Ishikawa (cell line): ENCODE measurements at regions not wholly inside any gene's neighbourhood (a gene's known extent, or its start where the extent isn't known, plus 50 kb on each side); places are given as distances from the start of the nearest gene placed in this dataset.

Experiments used
- CEBPB ChIP-seq: IDR thresholded peaks from 2 replicates; pipeline ENCODE4 v1.6.1; 2012
- EP300 ChIP-seq: IDR thresholded peaks from 2 replicates; pipeline ENCODE4 v1.6.1; 2012; ENCODE audit warnings: borderline replicate concordance
- FOXM1 ChIP-seq: IDR thresholded peaks from 2 replicates; pipeline ENCODE4 v1.6.1; 2012; ENCODE audit warnings: low read depth, borderline replicate concordance
- MAX ChIP-seq: IDR thresholded peaks from 2 replicates; pipeline ENCODE4 v1.6.1; 2012
- REST ChIP-seq: IDR thresholded peaks from 2 replicates; pipeline ENCODE4 v1.6.1; 2012; ENCODE audit warnings: low read depth, mild to moderate bottlenecking
- TAF1 ChIP-seq: IDR thresholded peaks from 2 replicates; pipeline ENCODE4 v1.6.1; 2012; ENCODE audit warnings: low read depth, mild to moderate bottlenecking
- TCF12 ChIP-seq: IDR thresholded peaks from 2 replicates; pipeline ENCODE4 v1.6.1; 2012; ENCODE audit warnings: low read depth
- TEAD4 ChIP-seq: IDR thresholded peaks from 2 replicates; pipeline ENCODE4 v1.6.1; 2012
- YY1 ChIP-seq: IDR thresholded peaks from 2 replicates; pipeline ENCODE4 v1.6.1; 2012; ENCODE audit warnings: low read depth
- ZBTB7A ChIP-seq: IDR thresholded peaks from 2 replicates; pipeline ENCODE4 v1.6.1; 2012; ENCODE audit warnings: low read depth

GRCh38 chr12:13428538-13429265 is 232.2 kb downstream of the EMP1 start:
- TF ChIP-seq TAF1 (no peak), FOXM1 (no peak), TEAD4 (no peak), CEBPB (no peak), TCF12 (no peak), REST (no peak), MAX (no peak), YY1 (no peak), ZBTB7A (no peak), EP300 (no peak)
